ENCODE measurements at regions not wholly inside any gene's neighbourhood (a gene's known extent, or its start where the extent isn't known, plus 50 kb on each side); places are given as distances from the start of the nearest gene placed in this dataset.

DNA sequence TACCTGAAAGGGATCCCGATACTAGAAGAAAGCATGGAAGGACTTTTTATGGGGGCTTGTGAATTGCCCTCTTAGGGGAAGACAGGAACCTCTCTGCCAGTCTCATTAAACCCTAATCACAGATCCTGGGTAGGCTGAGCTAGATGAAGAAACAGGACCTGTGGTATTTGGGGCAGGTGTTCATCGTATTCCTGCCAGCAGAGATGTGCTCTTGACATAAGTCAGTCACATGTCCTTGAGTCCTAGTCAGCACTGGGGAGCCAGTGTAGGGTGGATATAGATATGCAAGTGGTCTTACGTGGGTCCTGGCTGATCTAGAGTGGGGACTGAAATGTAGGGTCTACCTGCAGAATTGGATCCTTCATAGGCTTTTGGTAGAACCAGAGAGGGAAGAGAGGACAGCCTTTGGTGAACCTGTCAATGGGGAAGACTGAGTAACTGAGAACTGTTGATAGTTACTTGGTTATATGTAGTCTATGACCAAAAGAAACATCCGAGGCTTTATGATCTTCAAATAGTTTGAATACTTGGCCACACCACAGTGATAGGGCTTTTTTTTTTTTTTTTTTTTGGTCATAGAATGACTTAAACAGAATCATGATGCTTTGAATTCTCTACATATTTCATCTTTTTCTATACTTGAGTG lies 63.5 kb upstream of the WDR1 start:
- peak; percentile 43 for DNase-seq (ENCODE audit: low read depth)

DNA sequence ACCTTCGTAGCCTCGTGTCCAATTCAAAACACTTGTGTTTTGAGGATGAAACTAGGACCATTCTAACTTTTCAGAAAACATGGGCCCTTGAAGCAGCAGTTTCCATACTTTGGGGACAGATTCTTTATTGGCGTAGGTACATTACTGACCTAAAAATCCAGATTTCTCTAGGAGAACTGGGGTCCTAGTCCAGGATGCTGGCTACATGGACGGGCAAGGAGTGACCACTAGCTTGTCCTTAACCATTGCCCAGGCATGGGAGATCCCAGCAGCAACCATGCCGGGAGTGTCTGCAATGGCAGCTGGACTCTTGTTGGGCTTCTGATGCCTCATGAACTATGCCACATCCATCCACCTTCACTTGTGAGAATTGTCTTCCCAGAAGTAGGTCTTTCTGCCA lies 62.2 kb upstream of the WDR1 start:
- DNase-seq (ENCODE audit: low read depth), result no peak

DNA sequence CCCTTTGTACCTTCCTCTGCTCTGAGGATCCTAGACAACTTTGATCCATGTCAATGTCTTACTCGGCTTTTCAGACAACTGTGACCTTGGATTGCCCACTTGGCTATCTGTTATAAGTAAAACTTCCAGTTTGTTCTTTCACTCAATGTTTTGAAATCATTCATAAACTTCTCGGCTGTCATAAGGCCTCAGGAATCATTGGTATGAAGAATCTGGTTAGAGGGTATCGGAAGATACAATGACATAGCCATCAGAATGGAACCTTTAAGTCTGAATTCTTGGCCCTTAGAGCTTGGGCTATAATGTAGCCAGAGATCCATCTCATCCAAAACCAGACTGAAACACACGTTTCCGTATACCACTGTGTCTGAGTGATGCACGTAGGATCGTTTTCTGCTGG lies 59.0 kb upstream of the WDR1 start:
- DNase-seq (ENCODE audit: low read depth), result no peak

DNA sequence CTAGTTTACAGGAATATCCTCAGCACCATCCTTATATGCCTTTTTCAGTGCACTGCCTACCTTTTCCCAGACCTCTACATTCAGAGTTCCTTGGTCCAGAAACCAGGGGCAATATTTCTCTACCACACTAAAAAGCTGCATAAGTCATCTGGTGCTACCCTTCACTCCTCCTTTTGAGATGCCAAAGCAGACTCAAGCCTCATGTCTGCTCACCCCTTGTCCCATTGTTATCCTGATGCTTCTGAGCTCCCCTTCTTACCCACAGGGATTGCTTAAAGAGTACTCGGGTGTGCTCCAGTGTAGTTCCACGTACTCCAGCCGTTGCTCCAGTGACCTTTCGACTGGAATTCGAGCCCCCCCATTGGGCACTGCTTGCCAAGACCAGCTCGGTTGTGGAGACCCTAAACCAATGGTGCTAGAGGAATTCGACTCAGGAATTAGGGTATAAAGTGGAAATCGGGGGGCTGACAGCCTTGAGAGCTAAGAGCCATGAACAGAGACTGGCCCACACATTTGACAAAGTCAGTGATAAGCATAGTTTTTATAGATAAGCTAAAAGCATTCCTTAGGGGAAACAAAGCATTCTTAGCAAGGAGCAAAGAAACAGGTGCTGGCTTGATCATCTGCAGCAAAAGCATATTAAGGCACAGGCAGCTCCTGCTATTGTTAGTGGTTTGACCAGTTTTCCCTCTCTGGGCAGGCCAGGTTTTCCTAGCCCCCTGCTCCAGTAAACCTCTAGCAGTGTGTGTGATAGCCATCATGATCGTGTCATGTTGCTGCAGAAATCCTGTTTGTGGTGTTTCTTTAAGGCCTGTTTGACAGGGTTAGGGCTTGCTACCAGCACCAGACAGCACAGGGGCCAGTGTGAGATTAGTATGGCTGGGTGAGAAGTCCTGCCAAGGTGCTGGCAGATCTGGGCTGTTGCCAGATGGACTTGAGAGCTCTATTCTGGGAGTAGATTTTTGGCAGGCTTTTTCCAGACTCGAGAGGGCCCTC lies 57.5 kb upstream of the WDR1 start:
- DNase-seq (ENCODE audit: low read depth), result no peak

DNA sequence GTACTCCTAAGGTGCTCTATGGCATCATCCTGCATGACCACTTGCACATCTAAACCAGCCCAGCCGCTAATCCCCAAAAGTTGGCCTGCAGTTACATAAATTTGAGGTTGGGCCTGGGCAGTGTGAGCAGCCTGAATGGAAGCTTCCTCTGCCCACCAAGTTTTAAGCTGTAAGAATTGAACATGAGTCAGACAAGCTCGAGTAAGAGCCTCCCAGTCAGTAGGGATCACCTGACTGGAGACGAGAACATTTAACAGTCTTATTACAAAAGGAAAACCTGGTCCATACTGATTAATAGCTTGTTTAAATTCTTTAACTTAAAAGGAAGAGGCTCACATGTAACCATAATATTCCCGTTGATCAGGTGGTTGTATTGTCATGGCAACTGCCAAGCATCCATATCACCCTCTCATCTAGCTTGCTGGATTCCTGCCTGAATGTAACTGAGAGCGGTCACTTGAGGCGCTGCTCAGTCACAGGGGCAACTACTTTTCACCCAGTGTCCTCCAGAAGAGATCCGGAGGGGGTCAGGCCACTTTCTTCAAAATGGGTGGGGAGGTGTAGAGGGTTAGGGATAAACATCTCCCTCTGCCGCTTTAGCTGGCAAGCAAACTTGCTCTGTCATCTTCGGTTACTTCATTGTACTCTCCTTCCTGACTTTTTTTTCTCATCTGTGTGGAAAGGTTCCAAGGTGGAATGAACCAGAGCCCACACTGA lies 56.6 kb upstream of the WDR1 start:
- DNase-seq (ENCODE audit: low read depth), result peak; percentile 59

DNA sequence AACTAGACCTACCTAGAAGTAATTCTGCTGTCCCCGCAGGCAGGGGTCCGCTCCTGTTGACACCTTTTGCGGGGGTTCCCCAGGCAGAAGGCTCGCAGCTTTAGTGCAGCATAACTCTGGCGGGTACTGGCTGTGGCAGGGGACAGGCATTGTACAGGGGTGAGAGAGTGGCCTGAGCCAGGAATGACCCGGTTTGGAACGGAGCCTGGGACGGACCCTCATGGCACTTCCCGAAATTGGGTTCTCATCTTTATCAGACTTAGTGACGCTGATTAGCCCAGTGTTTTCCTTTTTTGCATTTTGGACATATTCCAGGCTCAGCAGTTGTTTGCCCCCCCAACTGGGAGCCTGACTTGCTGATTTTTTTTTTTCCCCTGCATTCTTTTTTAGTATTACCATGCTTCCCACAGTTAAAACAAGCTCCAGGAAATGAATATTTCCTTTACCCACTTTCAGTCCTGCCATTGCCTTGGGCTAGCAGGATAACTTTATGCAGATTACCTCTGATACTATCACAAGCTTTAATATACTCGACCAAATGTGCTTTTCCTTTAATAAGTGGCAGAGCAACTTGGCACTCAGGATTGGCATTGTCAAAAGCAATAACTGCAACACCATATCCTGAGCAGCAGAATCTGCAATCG lies 55.8 kb upstream of the WDR1 start:
- DNase-seq (ENCODE audit: low read depth), result no peak

DNA sequence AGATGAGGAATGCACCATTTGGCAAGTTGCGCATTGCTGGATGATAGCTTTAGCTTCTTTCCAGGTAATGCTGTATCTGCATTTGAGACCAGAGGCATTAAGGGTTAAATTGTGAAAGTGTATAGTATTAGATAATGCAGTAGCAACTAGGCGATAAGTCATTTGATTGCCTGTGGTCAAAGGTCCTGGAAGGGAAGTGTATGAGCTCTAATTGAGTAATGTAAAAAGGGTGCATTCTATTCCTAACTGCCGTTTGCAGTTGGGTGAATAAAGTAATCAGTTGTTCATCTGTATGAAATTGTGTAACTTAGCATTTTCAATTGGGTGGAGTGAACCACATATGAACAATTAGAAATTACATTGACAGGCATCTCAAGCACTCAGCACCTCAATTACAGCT lies 54.5 kb upstream of the WDR1 start:
- peak; percentile 21 for DNase-seq (ENCODE audit: low read depth)

DNA sequence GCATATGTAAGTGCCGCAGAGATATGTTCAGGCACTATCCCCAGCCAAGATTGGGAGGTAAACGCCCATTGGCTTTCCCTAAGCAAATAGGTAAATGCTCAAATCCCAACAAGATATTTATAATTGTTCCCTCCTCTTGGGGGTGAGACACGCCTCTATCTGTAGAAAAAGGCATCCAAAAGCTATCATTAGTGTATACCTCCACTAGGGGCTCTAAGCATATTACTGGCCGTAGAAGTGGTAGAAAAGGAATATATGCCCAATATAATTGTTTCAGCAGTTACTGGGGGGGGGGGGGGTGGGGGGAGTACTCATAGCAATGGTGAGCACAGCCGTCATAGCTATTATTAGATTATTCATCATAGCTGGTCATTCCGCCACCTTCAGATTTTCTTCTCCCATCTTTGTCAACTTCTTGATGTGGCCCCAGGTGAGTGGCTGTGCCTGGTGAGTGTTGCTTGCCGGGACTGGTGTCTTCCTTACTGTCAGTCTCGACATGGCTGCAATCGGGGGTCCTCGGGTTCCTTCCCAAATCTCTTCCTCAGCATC lies 53.3 kb upstream of the WDR1 start:
- no peak for DNase-seq (ENCODE audit: low read depth)

DNA sequence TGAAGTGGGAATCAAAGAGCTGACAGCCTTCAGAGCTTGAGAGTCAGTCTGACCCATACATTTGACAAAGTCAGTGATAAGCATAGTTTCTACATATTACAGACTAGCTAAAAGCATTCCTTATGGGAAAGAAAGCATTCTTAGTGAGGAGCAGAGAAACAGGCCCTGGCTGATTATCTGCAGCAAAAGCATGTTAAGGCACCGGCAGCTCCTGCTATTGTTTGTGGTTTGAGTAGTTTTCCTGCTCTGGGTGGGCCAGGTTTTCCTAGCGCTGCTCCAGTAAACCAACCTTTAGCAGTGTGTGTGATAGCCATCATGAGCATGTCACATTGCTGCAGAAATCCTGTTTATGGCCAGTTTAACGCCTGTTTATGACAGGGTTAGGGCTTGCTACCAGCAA lies 51.6 kb upstream of the WDR1 start:
- DNase-seq (ENCODE audit: low read depth), result no peak

DNA sequence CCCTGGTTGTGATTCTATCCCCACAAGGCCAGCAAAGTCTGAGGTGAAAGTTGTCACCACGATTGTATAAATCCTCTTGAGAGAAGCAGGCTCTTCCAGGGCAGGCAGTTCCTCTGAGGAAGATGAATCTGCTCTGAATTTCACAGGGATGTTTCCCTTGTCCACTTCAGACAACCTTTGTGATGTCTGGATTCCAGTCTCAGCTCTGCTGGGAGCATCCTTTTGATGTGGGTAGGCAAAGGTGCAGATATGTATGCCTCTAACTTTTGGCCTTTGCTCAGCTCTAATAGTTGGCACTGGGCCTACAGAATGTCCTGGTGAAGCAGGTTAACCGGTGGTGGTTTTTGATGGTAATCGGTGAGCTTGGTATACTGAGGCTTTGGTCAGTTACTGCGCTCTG lies 50.6 kb upstream of the WDR1 start:
- no peak for DNase-seq (ENCODE audit: low read depth)

All from ELR (cell line).